HepG2 (cell line): ENCODE measurements at regions not wholly inside any gene's neighbourhood (a gene's known extent, or its start where the extent isn't known, plus 50 kb on each side); places are given as distances from the start of the nearest gene placed in this dataset.
A peak's percentile ranks its signal among the peaks of the same experiment; 100 is the strongest.

Source experiments
- ATF7 ChIP-seq, 2 experiments: fragments of 450-650 bp in 1 of 2; sonication (generic) in 1 of 2; formaldehyde crosslinking in 1 of 2; IDR thresholded peaks; 2 replicates each; pipeline versions ENCODE4 v1.4.0 to v1.6.1; 2016 to 2020; ENCODE audit warnings: antibody characterized with exemption in 1 of 2, mild to moderate bottlenecking in 1 of 2, missing genetic modification reagents in 1 of 2
- ELF1 ChIP-seq: sonication (generic); formaldehyde crosslinking; IDR thresholded peaks from 2 replicates; pipeline ENCODE4 v1.4.0; 2020; ENCODE audit warnings: missing genetic modification reagents
- EP300 ChIP-seq, 3 experiments: sonication (generic) in 1 of 3; formaldehyde crosslinking in 1 of 3; IDR thresholded peaks; 2 replicates each; pipeline versions ENCODE4 v1.5.1 to v1.6.1; 2011 to 2020; ENCODE audit warnings: low read depth in 2 of 3, low read length in 2 of 3, borderline replicate concordance in 1 of 3, improper control_type of control experiment in 1 of 3, mild to moderate bottlenecking in 1 of 3, missing genetic modification reagents in 1 of 3, moderate library complexity in 1 of 3
- FOXJ3 ChIP-seq: sonication (generic); formaldehyde crosslinking; IDR thresholded peaks from 2 replicates; pipeline ENCODE4 v1.4.0; 2020; ENCODE audit warnings: missing genetic modification reagents, mild to moderate bottlenecking, borderline replicate concordance
- FOXO1 ChIP-seq: sonication (generic); formaldehyde crosslinking; IDR thresholded peaks from 2 replicates; pipeline ENCODE4 v1.4.0; 2020; ENCODE audit warnings: missing genetic modification reagents
- HDAC1 ChIP-seq: sonication (generic); formaldehyde crosslinking; IDR thresholded peaks from 2 replicates; pipeline ENCODE4 v1.5.1; 2020; ENCODE audit warnings: mild to moderate bottlenecking, missing genetic modification reagents
- HNF4A ChIP-seq: sonication (generic); formaldehyde crosslinking; IDR thresholded peaks from 2 replicates; pipeline ENCODE4 v1.4.0; 2020; ENCODE audit warnings: missing genetic modification reagents
- HOXA3 ChIP-seq: sonication (generic); formaldehyde crosslinking; IDR thresholded peaks from 2 replicates; pipeline ENCODE4 v1.5.0; 2020; ENCODE audit warnings: missing genetic modification reagents
- KMT2A ChIP-seq: sonication (generic); formaldehyde crosslinking; IDR thresholded peaks from 2 replicates; pipeline ENCODE4 v1.4.0; 2020; ENCODE audit warnings: missing genetic modification reagents
- MED1 ChIP-seq: sonication (generic); formaldehyde crosslinking; IDR thresholded peaks from 2 replicates; pipeline ENCODE4 v1.4.0; 2020; ENCODE audit warnings: missing genetic modification reagents
- RAD21 ChIP-seq: fragments of 450-650 bp; formaldehyde crosslinking; IDR thresholded peaks from 2 replicates; pipeline ENCODE4 v1.5.0; 2020; ENCODE audit warnings: mild to moderate bottlenecking
- RNF2 ChIP-seq: fragments of 450-650 bp; conservative IDR thresholded peaks from 2 replicates; pipeline ENCODE4 v1.6.1; 2016; ENCODE audit warnings: low read depth
- U2AF2 ChIP-seq: fragments of 200-400 bp; formaldehyde crosslinking; IDR thresholded peaks from 2 replicates; pipeline ENCODE4 v1.6.1; 2017; ENCODE audit warnings: low read depth, mild to moderate bottlenecking, low read length
- ZNF225 ChIP-seq: sonication (generic); formaldehyde crosslinking; IDR thresholded peaks from 2 replicates; pipeline ENCODE4 v1.4.0; 2020; ENCODE audit warnings: mild to moderate bottlenecking, missing genetic modification reagents
- ZNF263 ChIP-seq: sonication (generic); formaldehyde crosslinking; IDR thresholded peaks from 2 replicates; pipeline ENCODE4 v1.4.0; 2020; ENCODE audit warnings: missing genetic modification reagents
- ZNF317 ChIP-seq: sonication (generic); formaldehyde crosslinking; IDR thresholded peaks from 2 replicates; pipeline ENCODE4 v1.5.0; 2020; ENCODE audit warnings: mild to moderate bottlenecking, missing genetic modification reagents
- ZNF510 ChIP-seq: sonication (generic); formaldehyde crosslinking; IDR thresholded peaks from 2 replicates; pipeline ENCODE4 v1.4.0; 2020; ENCODE audit warnings: low read depth, mild to moderate bottlenecking, missing genetic modification reagents
- ZNF552 ChIP-seq: sonication (generic); formaldehyde crosslinking; IDR thresholded peaks from 2 replicates; pipeline ENCODE4 v1.9.0; 2022; ENCODE audit warnings: missing genetic modification reagents, mild to moderate bottlenecking, borderline replicate concordance
- ZNF572 ChIP-seq: sonication (generic); formaldehyde crosslinking; IDR thresholded peaks from 2 replicates; pipeline ENCODE4 v1.5.1; 2020; ENCODE audit warnings: mild to moderate bottlenecking, missing genetic modification reagents
- ZNF878 ChIP-seq: sonication (generic); formaldehyde crosslinking; IDR thresholded peaks from 2 replicates; pipeline ENCODE4 v1.8.1; 2023; ENCODE audit warnings: mild to moderate bottlenecking, missing genetic modification reagents, moderate library complexity
- TF ChIP-seq, protein P1 (sequence below): sonication (generic); formaldehyde crosslinking; IDR thresholded peaks from 2 replicates; pipeline ENCODE4 v1.9.0; 2022; ENCODE audit warnings: missing genetic modification reagents, mild to moderate bottlenecking, borderline replicate concordance
- TF ChIP-seq, protein P2 (sequence below): sonication (generic); formaldehyde crosslinking; IDR thresholded peaks from 2 replicates; pipeline ENCODE4 v1.9.0; 2021; ENCODE audit warnings: missing genetic modification reagents, borderline replicate concordance
- TF ChIP-seq, protein P3 (sequence below), 2 experiments: sonication (generic) in 1 of 2; formaldehyde crosslinking in 1 of 2; IDR thresholded peaks; 2 replicates each; pipeline versions ENCODE4 v1.4.0 to v1.6.1; 2018 to 2020; ENCODE audit warnings: missing genetic modification reagents in 2 of 2, borderline replicate concordance in 1 of 2, low read depth in 1 of 2, mild to moderate bottlenecking in 1 of 2, missing biosample characterization in 1 of 2

DNA sequence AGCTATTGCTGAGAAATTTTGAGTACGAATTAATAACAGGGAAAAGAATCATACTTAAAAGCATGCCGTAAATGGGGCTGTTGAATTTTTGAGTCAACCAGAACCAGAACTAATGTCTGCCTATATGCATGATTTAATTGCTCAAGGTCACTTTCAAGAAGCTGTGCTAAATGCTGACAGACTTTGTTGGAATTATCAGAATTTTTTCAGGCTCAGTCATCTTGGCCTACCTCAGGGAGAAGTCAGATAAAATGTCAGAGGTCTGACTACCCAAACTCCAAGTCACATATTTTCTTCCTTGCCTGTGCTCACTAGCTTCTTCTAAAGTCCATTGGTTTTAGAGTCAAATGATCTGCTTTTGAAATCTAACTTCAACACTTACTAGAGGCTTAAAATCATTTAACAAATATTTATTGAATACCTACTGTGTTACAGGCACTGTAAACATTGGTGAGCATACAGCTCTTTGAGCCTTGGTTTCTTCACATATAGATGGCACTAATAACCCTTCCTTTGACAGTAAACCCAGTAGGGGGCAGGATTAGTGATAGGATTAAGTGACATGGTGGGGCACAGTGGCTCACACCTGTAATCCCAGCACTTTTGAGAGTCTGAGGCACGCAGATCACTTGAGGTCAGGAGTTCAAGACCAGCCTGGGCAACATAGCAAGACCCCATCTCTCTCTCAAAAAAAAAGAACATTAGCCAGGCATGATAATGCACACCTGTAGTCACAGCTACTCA is 121.2 kb upstream of the SLC44A3 start (continued):
- TF ChIP-seq MED1 (CRISPR knock-in tag) (peak; percentile 64; the same call in 1 of the 2 replicates), ZNF263 (CRISPR knock-in tag) (no peak), ZNF572 (CRISPR knock-in tag) (no peak), HOXA3 (CRISPR knock-in tag) (peak; percentile 44; the same call in 1 of the 2 replicates), HNF4A (peak; percentile 78), U2AF2 (no peak), ELF1 (no peak), FOXJ3 (CRISPR knock-in tag) (peak; percentile 69; the same call in 1 of the 2 replicates), ZNF552 (CRISPR knock-in tag) (no peak), ZNF878 (CRISPR knock-in tag) (no peak), ZNF317 (CRISPR knock-in tag) (0 out of 2 replicates have a peak, but pooled peaks have one; percentile 30), ATF7 (IDR thresholded peaks at IDR 0.05) (no peak), ATF7 (CRISPR knock-in tag; IDR thresholded peaks at IDR 0.05) (no peak), KMT2A (CRISPR knock-in tag) (no peak), ZNF225 (CRISPR knock-in tag) (no peak), EP300 (IDR thresholded peaks at IDR 0.05; ENCODE audit: low read depth in 2 of 2, low read length in 2 of 2) (peak; percentile 11 to 86; a peak in 2 of 4 replicates), EP300 (CRISPR knock-in tag; IDR thresholded peaks at IDR 0.05; ENCODE audit: borderline replicate concordance) (no peak; the same call in 1 of the 2 replicates), RAD21 (CRISPR knock-in tag) (peak; percentile 26; the same call in 1 of the 2 replicates), RNF2 (no peak), HDAC1 (peak; percentile 23; the same call in 1 of the 2 replicates), ZNF510 (CRISPR knock-in tag) (no peak), FOXO1 (CRISPR knock-in tag) (peak; percentile 21; the same call in 1 of the 2 replicates)
- TF ChIP-seq, protein P1, sequence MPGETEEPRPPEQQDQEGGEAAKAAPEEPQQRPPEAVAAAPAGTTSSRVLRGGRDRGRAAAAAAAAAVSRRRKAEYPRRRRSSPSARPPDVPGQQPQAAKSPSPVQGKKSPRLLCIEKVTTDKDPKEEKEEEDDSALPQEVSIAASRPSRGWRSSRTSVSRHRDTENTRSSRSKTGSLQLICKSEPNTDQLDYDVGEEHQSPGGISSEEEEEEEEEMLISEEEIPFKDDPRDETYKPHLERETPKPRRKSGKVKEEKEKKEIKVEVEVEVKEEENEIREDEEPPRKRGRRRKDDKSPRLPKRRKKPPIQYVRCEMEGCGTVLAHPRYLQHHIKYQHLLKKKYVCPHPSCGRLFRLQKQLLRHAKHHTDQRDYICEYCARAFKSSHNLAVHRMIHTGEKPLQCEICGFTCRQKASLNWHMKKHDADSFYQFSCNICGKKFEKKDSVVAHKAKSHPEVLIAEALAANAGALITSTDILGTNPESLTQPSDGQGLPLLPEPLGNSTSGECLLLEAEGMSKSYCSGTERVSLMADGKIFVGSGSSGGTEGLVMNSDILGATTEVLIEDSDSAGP = no peak
- TF ChIP-seq, protein P2, sequence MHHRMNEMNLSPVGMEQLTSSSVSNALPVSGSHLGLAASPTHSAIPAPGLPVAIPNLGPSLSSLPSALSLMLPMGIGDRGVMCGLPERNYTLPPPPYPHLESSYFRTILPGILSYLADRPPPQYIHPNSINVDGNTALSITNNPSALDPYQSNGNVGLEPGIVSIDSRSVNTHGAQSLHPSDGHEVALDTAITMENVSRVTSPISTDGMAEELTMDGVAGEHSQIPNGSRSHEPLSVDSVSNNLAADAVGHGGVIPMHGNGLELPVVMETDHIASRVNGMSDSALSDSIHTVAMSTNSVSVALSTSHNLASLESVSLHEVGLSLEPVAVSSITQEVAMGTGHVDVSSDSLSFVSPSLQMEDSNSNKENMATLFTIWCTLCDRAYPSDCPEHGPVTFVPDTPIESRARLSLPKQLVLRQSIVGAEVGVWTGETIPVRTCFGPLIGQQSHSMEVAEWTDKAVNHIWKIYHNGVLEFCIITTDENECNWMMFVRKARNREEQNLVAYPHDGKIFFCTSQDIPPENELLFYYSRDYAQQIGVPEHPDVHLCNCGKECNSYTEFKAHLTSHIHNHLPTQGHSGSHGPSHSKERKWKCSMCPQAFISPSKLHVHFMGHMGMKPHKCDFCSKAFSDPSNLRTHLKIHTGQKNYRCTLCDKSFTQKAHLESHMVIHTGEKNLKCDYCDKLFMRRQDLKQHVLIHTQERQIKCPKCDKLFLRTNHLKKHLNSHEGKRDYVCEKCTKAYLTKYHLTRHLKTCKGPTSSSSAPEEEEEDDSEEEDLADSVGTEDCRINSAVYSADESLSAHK (CRISPR knock-in tag) = no peak
- TF ChIP-seq, protein P3, sequence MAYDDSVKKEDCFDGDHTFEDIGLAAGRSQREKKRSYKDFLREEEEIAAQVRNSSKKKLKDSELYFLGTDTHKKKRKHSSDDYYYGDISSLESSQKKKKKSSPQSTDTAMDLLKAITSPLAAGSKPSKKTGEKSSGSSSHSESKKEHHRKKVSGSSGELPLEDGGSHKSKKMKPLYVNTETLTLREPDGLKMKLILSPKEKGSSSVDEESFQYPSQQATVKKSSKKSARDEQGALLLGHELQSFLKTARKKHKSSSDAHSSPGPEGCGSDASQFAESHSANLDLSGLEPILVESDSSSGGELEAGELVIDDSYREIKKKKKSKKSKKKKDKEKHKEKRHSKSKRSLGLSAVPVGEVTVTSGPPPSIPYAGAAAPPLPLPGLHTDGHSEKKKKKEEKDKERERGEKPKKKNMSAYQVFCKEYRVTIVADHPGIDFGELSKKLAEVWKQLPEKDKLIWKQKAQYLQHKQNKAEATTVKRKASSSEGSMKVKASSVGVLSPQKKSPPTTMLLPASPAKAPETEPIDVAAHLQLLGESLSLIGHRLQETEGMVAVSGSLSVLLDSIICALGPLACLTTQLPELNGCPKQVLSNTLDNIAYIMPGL (CRISPR knock-in tag; IDR thresholded peaks at IDR 0.05; ENCODE audit: borderline replicate concordance in 1 of 2, low read depth in 1 of 2) = 0 out of 4 replicates have a peak, but pooled peaks of 1 of the 2 experiments have one; percentile 13
